ENCODE measurements at regions not wholly inside any gene's neighbourhood (a gene's known extent, or its start where the extent isn't known, plus 50 kb on each side); places are given as distances from the start of the nearest gene placed in this dataset.

- no peak for DNase-seq (ENCODE audit: low read depth, low spot score)
Observed at GRCh38 chr4:103998756-103999155, 279.0 kb upstream of the TACR3 start.

DNA sequence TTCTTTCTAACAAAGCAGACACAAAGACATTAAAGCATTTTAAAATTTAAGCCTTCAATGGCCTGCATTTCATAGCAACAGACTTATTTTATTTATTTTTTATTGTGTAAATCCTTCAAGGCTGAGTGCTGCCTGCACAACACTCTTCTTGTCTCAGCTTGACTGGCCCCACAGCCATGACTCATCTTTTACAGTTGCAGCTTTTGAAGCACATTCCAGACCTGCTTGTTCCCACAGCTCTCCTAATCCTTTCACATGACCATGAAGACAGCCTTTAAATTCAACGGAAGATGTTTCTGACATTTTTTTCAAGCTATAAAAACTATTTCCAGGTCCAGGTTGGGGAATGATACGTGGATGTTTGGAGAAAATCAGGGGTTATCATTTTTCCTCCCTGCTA is 276.9 kb upstream of the TACR3 start:
- DNase-seq (ENCODE audit: low read depth, low spot score) = peak; percentile 88

- peak; percentile 23 for DNase-seq (ENCODE audit: low read depth, low spot score)
Observed at GRCh38 chr4:103996064-103996463, 276.3 kb upstream of the TACR3 start.

DNA sequence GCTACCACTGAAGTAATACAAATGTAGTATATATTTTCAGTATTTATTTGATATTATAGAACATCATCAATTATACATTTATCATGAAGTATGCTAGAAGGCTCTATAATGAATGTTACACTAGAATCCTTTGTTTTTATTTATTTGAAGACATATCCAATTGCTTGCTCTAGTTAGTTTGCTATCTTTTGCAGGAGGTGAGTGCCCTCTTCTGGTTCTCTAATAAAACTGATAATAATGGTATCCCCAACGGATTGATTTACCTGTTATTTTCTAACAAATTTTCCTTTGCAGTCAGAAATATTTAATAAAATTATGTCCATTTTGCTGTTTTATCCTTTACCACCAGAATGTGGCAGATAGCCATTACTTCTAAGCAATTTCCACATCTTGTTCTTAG is 274.3 kb upstream of the TACR3 start:
- no peak for DNase-seq (ENCODE audit: low read depth, low spot score)

- DNase-seq (ENCODE audit: low read depth, low spot score) = no peak
Observed at GRCh38 chr4:103982454-103982853, 262.7 kb upstream of the TACR3 start.

DNA sequence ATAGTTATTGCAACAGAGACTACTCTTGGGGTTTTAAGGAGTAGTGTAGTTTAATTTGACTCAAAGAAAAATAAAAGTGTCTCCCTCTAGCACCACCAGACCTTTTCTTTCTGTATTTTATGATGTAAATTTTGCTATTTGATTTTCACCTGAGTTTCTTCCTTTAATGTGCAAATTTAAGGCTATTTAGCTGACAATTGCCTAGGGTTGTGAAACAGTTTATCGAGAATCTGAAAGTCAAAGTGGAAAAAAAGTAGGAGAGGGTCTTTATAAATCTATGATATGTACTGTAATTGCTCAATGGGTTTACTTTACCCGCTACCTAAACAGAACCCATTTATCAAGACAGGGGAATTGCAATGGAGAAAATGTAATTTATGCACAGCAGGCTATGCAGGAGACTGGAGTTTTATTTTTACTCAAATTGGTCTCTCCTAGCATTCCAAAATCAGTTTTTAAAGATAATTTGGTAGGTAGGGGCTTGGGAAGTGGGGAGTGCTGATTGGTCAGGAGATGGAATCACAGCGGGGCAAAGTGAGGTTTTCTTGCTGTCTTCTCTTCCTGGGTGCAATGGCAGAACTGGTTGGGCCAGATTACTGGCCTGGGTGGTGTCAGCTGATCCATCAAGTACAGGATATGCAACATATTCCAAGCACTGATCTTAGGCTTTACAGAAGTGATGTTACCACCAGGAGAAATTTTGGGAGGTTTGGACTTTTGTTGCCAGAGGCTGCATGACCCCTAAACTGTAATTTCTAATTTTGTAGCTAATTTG is 228.6 kb upstream of the TACR3 start:
- peak; percentile 55 for DNase-seq (ENCODE audit: low read depth, low spot score)

DNA sequence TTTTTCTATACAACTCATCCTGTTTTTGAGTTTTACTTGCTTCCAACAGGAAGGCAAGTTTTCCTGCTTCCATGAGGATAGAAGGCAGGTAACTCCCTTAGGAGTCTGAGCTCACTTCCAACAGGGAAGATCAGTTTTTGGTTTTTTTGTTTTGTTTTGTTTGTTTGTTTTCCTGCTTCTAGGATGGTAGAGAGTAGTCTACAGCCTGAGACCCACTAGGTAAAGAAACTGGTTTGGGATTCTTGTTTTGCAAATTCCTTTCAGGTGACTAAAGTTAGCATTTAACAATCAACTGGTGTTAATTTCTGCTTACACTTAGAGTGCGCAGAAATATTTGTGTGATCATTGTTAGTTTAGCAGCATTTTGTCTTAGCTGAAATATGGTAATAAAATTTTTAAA is 227.8 kb upstream of the TACR3 start:
- DNase-seq (ENCODE audit: low read depth, low spot score) = peak; percentile 32

DNA sequence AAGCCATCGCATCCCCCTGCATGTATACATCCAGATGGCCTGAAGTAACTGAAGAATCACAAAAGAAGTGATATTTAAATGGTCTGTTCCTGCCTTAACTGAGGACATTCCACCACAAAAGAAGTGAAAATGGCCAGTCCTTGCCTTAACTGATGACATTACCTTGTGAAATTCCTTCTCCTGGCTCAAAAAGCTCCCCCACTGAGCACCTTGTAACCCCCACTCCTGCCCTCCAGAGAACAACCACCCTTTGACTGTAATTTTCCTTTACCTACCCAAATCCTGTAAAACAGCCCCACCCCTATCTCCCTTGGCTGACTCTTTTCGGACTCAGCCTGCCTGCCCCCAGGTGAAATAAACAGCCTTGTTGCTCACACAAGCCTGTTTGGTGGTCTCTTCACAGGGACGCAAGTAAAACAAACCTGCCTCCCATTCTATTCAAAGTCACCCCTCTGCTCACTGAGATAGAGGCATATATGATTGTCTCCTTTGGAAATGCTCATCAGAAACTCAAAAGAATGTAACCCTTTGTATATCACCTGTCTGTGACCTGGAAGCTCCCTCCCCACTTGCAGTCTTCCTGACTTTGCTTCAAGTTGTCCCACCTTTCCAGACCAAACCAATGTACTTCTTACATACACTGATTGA is 227.0 kb upstream of the TACR3 start:
- peak; percentile 66 for DNase-seq (ENCODE audit: low read depth, low spot score)

GRCh38 chr4:103938488-103938887 is 218.7 kb upstream of the TACR3 start:
- no peak for DNase-seq (ENCODE audit: low read depth, low spot score)

DNA sequence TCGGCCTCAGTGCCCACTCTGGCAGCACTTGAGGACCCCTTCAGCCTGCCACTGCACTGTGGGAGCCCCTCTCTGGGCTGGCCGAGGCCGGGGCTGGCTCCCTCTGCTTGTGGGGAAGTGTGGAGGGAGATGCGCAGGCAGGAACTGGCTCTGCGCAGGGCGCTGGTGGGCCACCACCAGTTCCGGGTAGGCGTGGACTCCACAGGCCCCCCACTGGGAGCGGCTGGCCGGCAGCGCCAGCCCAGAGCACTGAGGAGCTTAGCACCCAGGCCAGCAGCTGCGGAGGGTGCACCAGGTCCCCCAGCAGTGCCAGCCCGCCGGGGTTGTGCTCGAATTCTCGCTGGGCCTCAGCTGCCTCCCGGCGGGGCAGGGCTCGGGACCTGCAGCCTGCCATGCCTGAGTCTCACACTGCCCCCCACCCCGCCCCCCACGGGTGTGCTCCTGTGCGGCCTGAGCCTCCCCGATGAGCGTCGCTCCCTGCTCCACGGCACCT is 216.9 kb upstream of the TACR3 start:
- DNase-seq (ENCODE audit: low read depth, low spot score) = no peak

DNA sequence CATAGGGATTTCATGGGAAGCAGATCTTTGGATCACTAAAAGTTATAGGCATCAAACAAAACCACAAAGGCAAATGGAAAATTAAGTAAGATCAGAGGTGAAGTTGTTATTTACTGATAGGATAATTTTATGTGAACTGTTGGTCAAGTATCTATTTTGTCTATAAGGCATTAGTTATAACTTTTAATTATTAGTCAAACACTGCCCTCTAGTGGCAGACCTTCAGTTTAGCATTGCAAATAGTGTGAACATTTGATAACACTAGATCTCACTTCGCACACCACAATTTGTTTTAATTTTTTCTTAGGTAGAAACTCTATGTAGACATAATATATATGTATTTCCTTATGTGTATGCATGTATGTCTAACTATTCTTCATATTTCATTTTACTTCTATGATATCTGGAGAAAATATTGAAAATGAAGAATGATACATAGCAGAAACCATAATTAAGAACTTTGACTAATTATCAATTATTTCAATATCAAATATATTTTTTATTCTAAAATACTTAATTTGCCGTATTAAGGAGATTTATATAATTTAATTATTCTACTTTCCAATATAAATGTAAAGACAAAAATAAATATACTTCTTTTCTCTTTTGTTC is 214.5 kb upstream of the TACR3 start:
- DNase-seq (ENCODE audit: low read depth, low spot score) = no peak

DNA sequence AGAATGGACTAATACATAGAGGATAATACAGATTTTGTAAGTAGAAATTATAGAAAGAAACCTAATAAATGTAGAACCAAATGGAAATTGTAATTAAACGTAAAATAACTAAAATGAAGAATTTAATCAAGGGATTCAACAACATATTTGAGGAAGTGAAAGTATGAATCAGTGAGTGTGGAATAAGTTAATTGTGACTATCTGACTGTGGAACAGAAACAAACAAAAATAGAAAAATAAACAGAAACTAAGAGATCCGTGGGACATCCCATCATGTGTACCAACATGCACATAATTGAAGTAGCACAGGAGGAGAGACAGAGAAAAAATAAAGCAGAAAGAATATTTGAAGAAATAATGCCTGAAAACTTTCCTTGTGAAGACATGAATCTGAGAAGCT is 208.6 kb upstream of the TACR3 start:
- no peak for DNase-seq (ENCODE audit: low read depth, low spot score)

DNA sequence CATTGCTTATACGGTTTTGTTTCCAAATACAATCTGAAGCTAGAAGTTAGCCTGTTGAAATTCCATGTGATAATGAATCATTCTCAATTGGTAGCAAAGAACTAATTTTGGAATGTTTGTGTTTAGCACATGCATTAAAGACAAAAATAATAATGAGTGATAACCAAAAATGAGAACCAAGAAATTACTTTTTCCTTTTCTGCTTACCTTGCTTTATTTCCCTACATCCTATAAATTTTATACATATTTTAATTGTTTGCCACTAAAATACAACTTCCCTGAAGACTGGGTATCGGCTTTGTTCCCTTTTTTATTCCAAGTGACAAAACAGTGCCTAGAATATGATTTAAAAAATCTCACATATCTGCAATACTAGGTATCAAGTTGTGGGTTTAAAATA is 203.8 kb upstream of the TACR3 start:
- no peak for DNase-seq (ENCODE audit: low read depth, low spot score)

DNA sequence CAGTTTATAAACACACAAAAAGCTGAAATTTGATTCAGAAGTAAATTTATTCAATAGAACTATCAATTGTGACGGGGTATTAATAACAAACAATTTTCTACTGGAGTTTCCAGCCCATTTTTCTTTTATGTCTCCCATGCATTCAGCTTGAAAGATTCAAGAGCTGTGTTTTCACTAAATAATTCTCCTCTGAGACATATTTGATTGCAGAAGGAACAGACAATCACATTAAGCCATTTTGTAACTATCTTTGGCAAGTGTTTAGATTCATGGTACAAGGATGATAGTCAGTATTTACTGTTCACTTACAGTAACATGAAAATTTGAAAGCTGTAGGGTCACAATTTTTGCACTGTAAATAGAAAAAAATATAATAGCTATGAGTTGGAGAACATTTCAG is 198.4 kb upstream of the TACR3 start:
- no peak for DNase-seq (ENCODE audit: low read depth, low spot score)

- no peak for DNase-seq (ENCODE audit: low read depth, low spot score)
Observed at GRCh38 chr4:103915224-103915869, 195.6 kb upstream of the TACR3 start.

GRCh38 chr4:103907414-103907813 is 187.6 kb upstream of the TACR3 start:
- DNase-seq (ENCODE audit: low read depth, low spot score) = no peak

GRCh38 chr4:103904123-103904522 is 184.3 kb upstream of the TACR3 start:
- DNase-seq (ENCODE audit: low read depth, low spot score) = no peak

DNA sequence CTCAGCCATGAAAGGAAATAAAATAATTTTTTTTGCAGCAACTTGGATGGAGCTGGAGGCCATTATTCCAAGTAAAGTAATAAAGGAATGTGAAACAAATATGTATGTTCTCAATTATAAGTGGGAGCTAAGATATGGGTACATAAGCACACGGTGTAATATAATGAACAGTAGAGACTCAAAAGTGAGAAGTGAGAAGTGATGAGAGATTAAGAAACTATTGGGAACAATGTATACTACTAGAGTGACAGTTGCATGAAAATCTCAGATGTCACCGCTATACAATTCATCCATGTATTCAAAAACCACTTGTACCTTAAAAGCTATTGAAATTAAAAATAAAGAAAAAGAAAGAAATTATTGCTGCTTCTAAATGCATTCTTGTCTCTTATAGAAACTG is 182.9 kb upstream of the TACR3 start:
- no peak for DNase-seq (ENCODE audit: low read depth, low spot score)

DNA sequence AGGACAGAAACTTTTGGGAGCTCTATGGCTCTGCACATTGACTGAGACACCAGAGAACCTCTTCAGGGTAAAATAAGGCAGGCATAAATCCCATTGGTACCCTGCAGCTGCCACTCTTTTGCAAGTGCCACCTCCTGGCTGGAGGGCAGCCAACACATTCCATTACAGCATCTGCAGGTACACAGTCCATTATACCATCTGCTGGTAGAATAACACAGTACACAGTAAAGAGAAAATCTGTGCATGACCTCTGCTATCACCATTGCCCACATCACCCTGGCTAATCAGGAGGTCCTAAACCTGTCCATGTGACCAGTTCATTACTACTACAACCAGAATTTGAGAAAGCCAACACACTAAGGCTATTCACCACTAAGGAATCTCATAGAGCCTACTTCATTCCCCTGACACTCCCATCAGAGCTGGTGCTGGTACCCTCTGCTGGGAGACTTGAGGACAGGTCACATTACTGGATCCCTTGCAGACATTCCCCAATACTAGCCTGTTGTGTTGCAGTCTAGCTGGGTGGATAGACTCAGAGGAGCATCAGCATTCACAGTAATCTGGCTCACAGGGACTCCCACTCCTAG is 176.2 kb upstream of the TACR3 start:
- DNase-seq (ENCODE audit: low read depth, low spot score) = no peak

GRCh38 chr4:103892586-103892985 is 172.8 kb upstream of the TACR3 start:
- DNase-seq (ENCODE audit: low read depth, low spot score) = no peak

GRCh38 chr4:103887191-103887590 is 167.4 kb upstream of the TACR3 start:
- no peak for DNase-seq (ENCODE audit: low read depth, low spot score)

DNA sequence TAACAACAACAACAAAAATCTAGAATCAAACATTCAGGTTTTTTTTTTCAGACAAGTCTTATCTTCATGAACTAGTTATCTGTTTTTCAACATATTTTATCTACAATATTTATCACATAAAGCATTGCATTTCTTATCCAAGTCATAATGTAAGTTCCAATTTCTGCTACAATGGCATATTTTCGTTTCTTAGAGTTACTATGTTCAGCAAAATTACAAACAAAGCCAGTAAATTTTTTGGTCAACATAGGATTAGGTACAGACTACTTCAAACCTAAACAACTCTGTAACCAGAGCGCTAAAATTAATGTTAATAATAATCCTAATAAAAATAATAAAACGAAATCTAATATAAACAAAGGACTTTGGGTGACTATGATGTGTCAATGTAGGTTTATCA is 165.4 kb upstream of the TACR3 start:
- DNase-seq (ENCODE audit: low read depth, low spot score) = no peak
